ENCODE measurements at regions not wholly inside any gene's neighbourhood (a gene's known extent, or its start where the extent isn't known, plus 50 kb on each side); places are given as distances from the start of the nearest gene placed in this dataset.

- Histone ChIP-seq H3K27me3 (replicated peaks) (no peaks in the 10 kb centered on the region), H3K36me3 (replicated peaks) (no peaks in the 10 kb centered on the region), H3K4me3 (ENCODE audit: low read depth, low read length) (no peak overlapping the region), H3K27ac (no peak overlapping the region)
- no peak for TF ChIP-seq CTCF (IDR thresholded peaks at IDR 0.05; ENCODE audit: low read depth, low read length, missing control alignments)
- in situ Hi-C loops (cut with HindIII; ENCODE audit: low pct_ligation_motif_present, low sequenced_read_pairs) = no loop called here
- no peak for DNase-seq
Measured at GRCh38 chr6:148107911-148108310, 234.7 kb upstream of the SASH1 start.

- in situ Hi-C loops (cut with HindIII; ENCODE audit: low pct_ligation_motif_present, low sequenced_read_pairs) = no loop called here
- Histone ChIP-seq H3K36me3 (replicated peaks) (no peaks in the 10 kb centered on the region), H3K27me3 (replicated peaks) (no peaks in the 10 kb centered on the region), H3K27ac (no peak overlapping the region), H3K4me3 (ENCODE audit: low read depth, low read length) (no peak overlapping the region)
- no peak for DNase-seq
- TF ChIP-seq CTCF (IDR thresholded peaks at IDR 0.05; ENCODE audit: low read depth, low read length, missing control alignments) = no peak
Measured at GRCh38 chr6:148109732-148110131, 232.9 kb upstream of the SASH1 start.

- Histone ChIP-seq H3K27ac (no peak overlapping the region), H3K27me3 (replicated peaks) (no peaks in the 10 kb centered on the region), H3K4me3 (ENCODE audit: low read depth, low read length) (no peak overlapping the region), H3K36me3 (replicated peaks) (no peaks in the 10 kb centered on the region)
- DNase-seq = no peak
- in situ Hi-C loops (cut with HindIII; ENCODE audit: low pct_ligation_motif_present, low sequenced_read_pairs) = no loop called here
- TF ChIP-seq CTCF (IDR thresholded peaks at IDR 0.05; ENCODE audit: low read depth, low read length, missing control alignments) = no peak
Measured at GRCh38 chr6:148110925-148111324, 231.7 kb upstream of the SASH1 start.

- no peak for TF ChIP-seq CTCF (IDR thresholded peaks at IDR 0.05; ENCODE audit: low read depth, low read length, missing control alignments)
- in situ Hi-C loops (cut with HindIII; ENCODE audit: low pct_ligation_motif_present, low sequenced_read_pairs) = no loop called here
- H3K27me3 ChIP-seq (replicated peaks) = no peaks in the 10 kb centered on the region
- DNase-seq = no peak
- H3K36me3 ChIP-seq (replicated peaks) = no peaks in the 10 kb centered on the region
- H3K4me3 ChIP-seq (ENCODE audit: low read depth, low read length) = no peak overlapping the region
- H3K27ac ChIP-seq = no peak overlapping the region
Measured at GRCh38 chr6:148112851-148113319, 229.8 kb upstream of the SASH1 start.

- DNase-seq = no peak
- TF ChIP-seq CTCF (IDR thresholded peaks at IDR 0.05; ENCODE audit: low read depth, low read length, missing control alignments) = no peak
Measured at GRCh38 chr6:148116001-148116400, 226.6 kb upstream of the SASH1 start.

GRCh38 chr6:148118244-148118643 is 224.4 kb upstream of the SASH1 start:
- Histone ChIP-seq H3K36me3 (replicated peaks) (no peaks in the 10 kb centered on the region), H3K27ac (no peak overlapping the region), H3K27me3 (replicated peaks) (no peaks in the 10 kb centered on the region), H3K4me3 (ENCODE audit: low read depth, low read length) (no peak overlapping the region)
- DNase-seq = no peak
- TF ChIP-seq CTCF (IDR thresholded peaks at IDR 0.05; ENCODE audit: low read depth, low read length, missing control alignments) = no peak
- in situ Hi-C loops (cut with HindIII; ENCODE audit: low pct_ligation_motif_present, low sequenced_read_pairs) = no loop called here

More at GRCh38 chr6:148116001-148116400, 226.6 kb upstream of the SASH1 start:
- Histone ChIP-seq H3K27me3 (replicated peaks) (no peaks in the 10 kb centered on the region), H3K36me3 (replicated peaks) (no peaks in the 10 kb centered on the region), H3K27ac (no peak overlapping the region), H3K4me3 (ENCODE audit: low read depth, low read length) (no peak overlapping the region)
- in situ Hi-C loops (cut with HindIII; ENCODE audit: low pct_ligation_motif_present, low sequenced_read_pairs) = no loop called here

Data from brain microvascular endothelial cell (primary cell).